IMR-90 (cell line): ENCODE measurements at regions not wholly inside any gene's neighbourhood (a gene's known extent, or its start where the extent isn't known, plus 50 kb on each side); places are given as distances from the start of the nearest gene placed in this dataset.

ENCODE experiments used
- BHLHE40 ChIP-seq: fragments of 150-350 bp; IDR thresholded peaks from 2 replicates; pipeline ENCODE4 v1.6.1; 2016; ENCODE audit warnings: mild to moderate bottlenecking, low read depth, low read length
- CEBPB ChIP-seq: IDR thresholded peaks from 2 replicates; pipeline ENCODE4 v1.6.1; 2012; ENCODE audit warnings: low read depth, low read length, improper control_type of control experiment
- CHD1 ChIP-seq: IDR thresholded peaks from 2 replicates; pipeline ENCODE4 v1.6.1; 2012; ENCODE audit warnings: low read depth, low read length, improper control_type of control experiment
- FOS ChIP-seq: fragments of 150-350 bp; IDR thresholded peaks from 2 replicates; pipeline ENCODE4 v1.6.1; 2016; ENCODE audit warnings: low read depth, low read length
- MAFK ChIP-seq: IDR thresholded peaks from 2 replicates; pipeline ENCODE4 v1.6.1; 2012; ENCODE audit warnings: low read depth, low read length, improper control_type of control experiment
- MAZ ChIP-seq: IDR thresholded peaks from 2 replicates; pipeline ENCODE4 v1.6.1; 2012; ENCODE audit warnings: low read depth, mild to moderate bottlenecking, low read length, improper control_type of control experiment, moderate library complexity, borderline replicate concordance
- POLR2A ChIP-seq: IDR thresholded peaks from 2 replicates; pipeline ENCODE4 v1.6.1; 2012; ENCODE audit warnings: mild to moderate bottlenecking, low read depth, low read length
- RAD21 ChIP-seq: IDR thresholded peaks from 2 replicates; pipeline ENCODE4 v1.6.1; 2012; ENCODE audit warnings: low read length, improper control_type of control experiment
- RCOR1 ChIP-seq: IDR thresholded peaks from 2 replicates; pipeline ENCODE4 v1.6.1; 2012; ENCODE audit warnings: mild to moderate bottlenecking, low read length, improper control_type of control experiment; ENCODE audit not compliant: insufficient replicate concordance
- RFX5 ChIP-seq: IDR thresholded peaks from 2 replicates; pipeline ENCODE4 v1.8.0; 2012; ENCODE audit warnings: low read depth, mild to moderate bottlenecking, low read length, moderate library complexity
- SMC3 ChIP-seq: fragments of 150-350 bp; IDR thresholded peaks from 2 replicates; pipeline ENCODE4 v1.6.1; 2016; ENCODE audit warnings: low read depth, mild to moderate bottlenecking, antibody characterized with exemption, low read length, moderate library complexity
- TF ChIP-seq, protein P1 (sequence below): conservative IDR thresholded peaks from 2 replicates; pipeline ENCODE4 v1.5.1; 2012; ENCODE audit warnings: mild to moderate bottlenecking, low read depth, low read length, improper control_type of control experiment
- TF ChIP-seq, protein P2 (sequence below): fragments of 150-350 bp; IDR thresholded peaks from 2 replicates; pipeline ENCODE4 v1.6.1; 2016; ENCODE audit warnings: low read depth, mild to moderate bottlenecking, low read length, moderate library complexity, borderline replicate concordance

DNA sequence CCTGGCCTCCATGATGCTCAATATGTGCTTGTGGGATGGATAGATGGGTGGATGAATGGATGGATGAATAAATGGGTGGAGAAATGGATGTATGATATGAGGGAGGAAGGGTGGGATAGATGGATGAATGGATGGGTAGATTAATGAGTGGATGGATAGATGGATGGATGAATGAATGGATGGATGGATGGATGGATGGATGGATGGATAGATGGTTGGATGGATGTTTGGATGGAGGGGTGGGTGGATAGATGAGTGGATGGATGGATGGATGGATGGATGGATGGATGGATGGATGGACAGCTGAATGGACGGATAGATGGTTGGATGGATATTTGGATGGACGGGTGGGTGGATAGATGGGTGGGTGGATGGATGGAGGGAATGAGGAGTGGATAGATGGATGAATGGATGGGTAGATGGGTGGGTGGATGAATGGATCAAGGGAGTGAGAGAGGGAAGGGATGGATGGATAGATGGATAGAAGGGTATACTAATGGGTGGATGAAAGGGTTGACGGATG, 139.4 kb downstream of the CEBPB start:
- TF ChIP-seq, protein P1, sequence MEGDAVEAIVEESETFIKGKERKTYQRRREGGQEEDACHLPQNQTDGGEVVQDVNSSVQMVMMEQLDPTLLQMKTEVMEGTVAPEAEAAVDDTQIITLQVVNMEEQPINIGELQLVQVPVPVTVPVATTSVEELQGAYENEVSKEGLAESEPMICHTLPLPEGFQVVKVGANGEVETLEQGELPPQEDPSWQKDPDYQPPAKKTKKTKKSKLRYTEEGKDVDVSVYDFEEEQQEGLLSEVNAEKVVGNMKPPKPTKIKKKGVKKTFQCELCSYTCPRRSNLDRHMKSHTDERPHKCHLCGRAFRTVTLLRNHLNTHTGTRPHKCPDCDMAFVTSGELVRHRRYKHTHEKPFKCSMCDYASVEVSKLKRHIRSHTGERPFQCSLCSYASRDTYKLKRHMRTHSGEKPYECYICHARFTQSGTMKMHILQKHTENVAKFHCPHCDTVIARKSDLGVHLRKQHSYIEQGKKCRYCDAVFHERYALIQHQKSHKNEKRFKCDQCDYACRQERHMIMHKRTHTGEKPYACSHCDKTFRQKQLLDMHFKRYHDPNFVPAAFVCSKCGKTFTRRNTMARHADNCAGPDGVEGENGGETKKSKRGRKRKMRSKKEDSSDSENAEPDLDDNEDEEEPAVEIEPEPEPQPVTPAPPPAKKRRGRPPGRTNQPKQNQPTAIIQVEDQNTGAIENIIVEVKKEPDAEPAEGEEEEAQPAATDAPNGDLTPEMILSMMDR = no peak
- TF ChIP-seq POLR2A = no peak
- no peak for TF ChIP-seq FOS
- no peak for TF ChIP-seq CEBPB
- TF ChIP-seq RCOR1 = no peak
- no peak for TF ChIP-seq RFX5
- no peak for TF ChIP-seq SMC3
- TF ChIP-seq MAZ = no peak
- no peak for TF ChIP-seq RAD21
- TF ChIP-seq BHLHE40 = no peak
- TF ChIP-seq, protein P2, sequence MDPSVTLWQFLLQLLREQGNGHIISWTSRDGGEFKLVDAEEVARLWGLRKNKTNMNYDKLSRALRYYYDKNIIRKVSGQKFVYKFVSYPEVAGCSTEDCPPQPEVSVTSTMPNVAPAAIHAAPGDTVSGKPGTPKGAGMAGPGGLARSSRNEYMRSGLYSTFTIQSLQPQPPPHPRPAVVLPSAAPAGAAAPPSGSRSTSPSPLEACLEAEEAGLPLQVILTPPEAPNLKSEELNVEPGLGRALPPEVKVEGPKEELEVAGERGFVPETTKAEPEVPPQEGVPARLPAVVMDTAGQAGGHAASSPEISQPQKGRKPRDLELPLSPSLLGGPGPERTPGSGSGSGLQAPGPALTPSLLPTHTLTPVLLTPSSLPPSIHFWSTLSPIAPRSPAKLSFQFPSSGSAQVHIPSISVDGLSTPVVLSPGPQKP = no peak
- no peak for TF ChIP-seq MAFK
- no peak for TF ChIP-seq CHD1
